Natural killer cell (primary cell): ENCODE measurements at regions not wholly inside any gene's neighbourhood (a gene's known extent, or its start where the extent isn't known, plus 50 kb on each side); places are given as distances from the start of the nearest gene placed in this dataset.

ENCODE experiments used
- ATAC-seq, 3 donors: fragments of 150-1000 bp in 2 of 3; fragments of 200-7000 bp in 1 of 3; cut with Tn5 transposase; 1 replicate in 1 of 3; 2 replicates in 2 of 3; pipeline ENCODE4 v1.10.0; 2021; ENCODE audit warnings: mild to moderate bottlenecking in 2 of 3, moderate library complexity in 2 of 3
- DNase-seq, 2 donors: peaks; one replicate each; pipeline versions ENCODE4 v3.0.0 to v3.0.0-alpha.2; 2013 to 2021; ENCODE audit warnings: mixed read lengths in 1 of 2
- H3K27ac ChIP-seq: one replicate; pipeline ENCODE4 v1.5.1; 2013; ENCODE audit warnings: mild to moderate bottlenecking, low read length
- H3K27me3 ChIP-seq: one replicate; pipeline ENCODE4 v1.6.1; 2013; ENCODE audit warnings: low read length; ENCODE audit not compliant: control insufficient read depth, insufficient read depth
- H3K36me3 ChIP-seq: one replicate; pipeline ENCODE4 v1.6.1; 2013; ENCODE audit warnings: low read length; ENCODE audit not compliant: control insufficient read depth, insufficient read depth
- H3K4me1 ChIP-seq: one replicate; pipeline ENCODE4 v1.6.1; 2013; ENCODE audit warnings: low read length; ENCODE audit not compliant: control insufficient read depth, insufficient read depth
- H3K4me3 ChIP-seq: one replicate; pipeline ENCODE4 v1.5.1; 2013; ENCODE audit warnings: low read length
- H3K9me3 ChIP-seq: one replicate; pipeline ENCODE4 v1.6.1; 2013; ENCODE audit warnings: low read length; ENCODE audit not compliant: control insufficient read depth, insufficient read depth
- H3K27ac Mint-ChIP-seq, 2 donors: one replicate each; pipeline ENCODE4 v1.8.0; 2022; ENCODE audit warnings: mild to moderate bottlenecking in 2 of 2, mixed read lengths in 2 of 2, moderate library complexity in 1 of 2
- H3K27me3 Mint-ChIP-seq, 2 donors: one replicate each; pipeline ENCODE4 v1.8.0; 2022; ENCODE audit warnings: low read depth in 2 of 2, mixed read lengths in 2 of 2
- H3K36me3 Mint-ChIP-seq: one replicate; pipeline ENCODE4 v1.8.0; 2022; ENCODE audit warnings: mixed read lengths
- H3K4me1 Mint-ChIP-seq, 2 donors: one replicate each; pipeline ENCODE4 v1.8.0; 2022; ENCODE audit warnings: mixed read lengths in 2 of 2
- H3K4me3 Mint-ChIP-seq: one replicate; pipeline ENCODE4 v1.8.0; 2022; ENCODE audit warnings: mild to moderate bottlenecking, moderate library complexity, mixed read lengths
- H3K9me3 Mint-ChIP-seq, 2 donors: one replicate each; pipeline ENCODE4 v1.8.0; 2022; ENCODE audit warnings: mixed read lengths in 2 of 2
- WGBS: methylation state at CpG from one replicate; pipeline ENCODE4 v1.1.7; 2013; ENCODE audit warnings: missing lambda C conversion rate; ENCODE audit not compliant: insufficient coverage; 5-methylcytosine and 5-hydroxymethylcytosine counted together
- intact Hi-C: fragments of 100-400 bp; cut with micrococcal nuclease; formaldehyde crosslinking; loops from one replicate; pipeline ENCODE4 v1.14.2; 2022
- TF ChIP-seq, protein P1 (sequence below): fragments of 200-600 bp; IDR thresholded peaks from one replicate; pipeline ENCODE4 v1.8.0; 2022; ENCODE audit warnings: antibody characterized with exemption

DNA sequence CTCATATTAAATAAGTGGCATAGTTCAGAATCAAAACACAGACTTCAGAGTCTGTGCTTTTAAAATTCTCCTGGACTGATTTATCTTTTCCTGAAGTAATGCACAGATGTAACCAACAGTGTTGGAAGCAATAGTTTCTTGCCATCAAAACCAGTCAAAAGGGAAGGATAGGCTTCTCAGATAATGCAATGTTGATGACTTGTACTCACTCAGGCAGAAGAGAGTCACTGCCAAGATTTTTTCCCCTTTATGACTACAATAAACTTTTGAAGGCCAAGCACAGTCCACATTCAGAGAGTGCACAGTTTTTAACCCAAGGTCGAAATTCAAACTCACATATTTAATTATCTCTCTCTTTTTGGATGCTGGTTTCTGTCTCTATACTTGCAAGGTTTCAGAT, 305.0 kb upstream of the SGO1 start:
- Histone ChIP-seq H3K27me3 (no peaks in the 10 kb centered on the region), H3K4me1 (no peaks in the 10 kb centered on the region), H3K36me3 (no peaks in the 10 kb centered on the region), H3K27ac (no peak overlapping the region), H3K4me3 (no peak overlapping the region), H3K9me3 (peaks cover 6% of the 10 kb centered on the region)
- H3K4me3 Mint-ChIP-seq: no peak overlapping the region
- WGBS: 50% methylated on average over 1 of the region's 1 CpG
- no peak for ATAC-seq
- intact Hi-C loops: no loop called here
- peaks cover 11 to 33% of the 10 kb centered on the region in 2 donors for H3K9me3 Mint-ChIP-seq
- no peaks in the 10 kb centered on the region for H3K27me3 Mint-ChIP-seq
- H3K4me1 Mint-ChIP-seq: no peaks in the 10 kb centered on the region
- peaks cover 13% of the 10 kb centered on the region for H3K36me3 Mint-ChIP-seq
- DNase-seq: no peak
- no peak overlapping the region for H3K27ac Mint-ChIP-seq
- TF ChIP-seq, protein P1, sequence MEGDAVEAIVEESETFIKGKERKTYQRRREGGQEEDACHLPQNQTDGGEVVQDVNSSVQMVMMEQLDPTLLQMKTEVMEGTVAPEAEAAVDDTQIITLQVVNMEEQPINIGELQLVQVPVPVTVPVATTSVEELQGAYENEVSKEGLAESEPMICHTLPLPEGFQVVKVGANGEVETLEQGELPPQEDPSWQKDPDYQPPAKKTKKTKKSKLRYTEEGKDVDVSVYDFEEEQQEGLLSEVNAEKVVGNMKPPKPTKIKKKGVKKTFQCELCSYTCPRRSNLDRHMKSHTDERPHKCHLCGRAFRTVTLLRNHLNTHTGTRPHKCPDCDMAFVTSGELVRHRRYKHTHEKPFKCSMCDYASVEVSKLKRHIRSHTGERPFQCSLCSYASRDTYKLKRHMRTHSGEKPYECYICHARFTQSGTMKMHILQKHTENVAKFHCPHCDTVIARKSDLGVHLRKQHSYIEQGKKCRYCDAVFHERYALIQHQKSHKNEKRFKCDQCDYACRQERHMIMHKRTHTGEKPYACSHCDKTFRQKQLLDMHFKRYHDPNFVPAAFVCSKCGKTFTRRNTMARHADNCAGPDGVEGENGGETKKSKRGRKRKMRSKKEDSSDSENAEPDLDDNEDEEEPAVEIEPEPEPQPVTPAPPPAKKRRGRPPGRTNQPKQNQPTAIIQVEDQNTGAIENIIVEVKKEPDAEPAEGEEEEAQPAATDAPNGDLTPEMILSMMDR: no peak

DNA sequence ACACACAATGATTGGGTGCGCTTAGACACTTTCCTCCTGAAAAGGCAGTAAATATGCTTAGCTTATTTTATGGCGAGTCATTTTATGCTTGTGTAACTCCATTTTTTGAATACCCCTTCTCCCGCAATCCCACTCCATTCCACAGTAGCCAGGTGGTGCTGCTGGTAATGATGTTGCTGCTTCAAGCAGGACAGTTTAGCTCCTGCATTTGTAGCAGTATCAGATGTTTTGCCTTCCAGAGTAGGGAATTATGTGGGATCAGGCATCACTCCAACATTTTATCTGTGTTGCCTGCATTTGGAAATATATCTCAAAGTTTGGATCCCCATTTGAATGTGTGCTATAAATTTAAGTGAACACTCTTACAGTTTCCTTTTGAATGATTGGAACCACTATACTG, 302.1 kb upstream of the SGO1 start:
- Histone ChIP-seq H3K27me3 (no peaks in the 10 kb centered on the region), H3K4me3 (no peak overlapping the region), H3K36me3 (no peaks in the 10 kb centered on the region), H3K9me3 (no peaks in the 10 kb centered on the region), H3K4me1 (no peaks in the 10 kb centered on the region), H3K27ac (no peak overlapping the region)
- ATAC-seq: no peak
- 100% methylated on average over 2 of the region's 3 CpGs for WGBS
- H3K27me3 Mint-ChIP-seq: no peaks in the 10 kb centered on the region
- no peak for DNase-seq
- intact Hi-C loops: no loop called here
- H3K9me3 Mint-ChIP-seq: peaks cover 21 to 43% of the 10 kb centered on the region in 2 donors
- no peak overlapping the region for H3K4me3 Mint-ChIP-seq
- no peaks in the 10 kb centered on the region for H3K4me1 Mint-ChIP-seq
- peaks cover 17% of the 10 kb centered on the region for H3K36me3 Mint-ChIP-seq
- TF ChIP-seq, protein P1: no peak
- H3K27ac Mint-ChIP-seq: no peak overlapping the region

DNA sequence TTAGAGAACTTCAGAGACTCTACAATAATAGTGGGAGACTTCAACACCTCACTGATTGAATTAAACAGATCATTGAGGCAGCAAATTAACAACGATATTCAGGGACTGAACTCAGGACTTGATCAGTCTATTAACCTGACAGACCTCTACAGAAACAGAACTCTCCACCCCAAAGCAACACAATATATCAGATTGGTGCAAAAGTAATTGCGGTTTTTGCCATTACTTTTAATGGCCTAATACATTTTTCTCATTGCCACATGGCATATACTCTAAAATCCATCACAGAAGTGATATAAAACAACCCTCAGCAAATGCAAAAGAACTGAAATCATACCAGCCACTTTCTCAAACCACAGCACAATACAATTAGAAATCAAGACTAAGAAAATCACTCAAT, 298.1 kb upstream of the SGO1 start:
- Histone ChIP-seq H3K4me1 (no peaks in the 10 kb centered on the region), H3K27ac (no peak overlapping the region), H3K4me3 (no peak overlapping the region), H3K27me3 (no peaks in the 10 kb centered on the region), H3K9me3 (peaks cover 4% of the 10 kb centered on the region), H3K36me3 (no peaks in the 10 kb centered on the region)
- Mint-ChIP-seq H3K27me3 (no peaks in the 10 kb centered on the region), H3K27ac (no peak overlapping the region), H3K4me1 (no peaks in the 10 kb centered on the region), H3K4me3 (no peak overlapping the region), H3K36me3 (peaks cover 6% of the 10 kb centered on the region), H3K9me3 (peaks cover 29 to 41% of the 10 kb centered on the region in 2 donors)
- 82% methylated on average over 2 of the region's 2 CpGs for WGBS
- intact Hi-C loops: no loop called here
- ATAC-seq (no peak), DNase-seq (no peak)
- TF ChIP-seq, protein P1: no peak

DNA sequence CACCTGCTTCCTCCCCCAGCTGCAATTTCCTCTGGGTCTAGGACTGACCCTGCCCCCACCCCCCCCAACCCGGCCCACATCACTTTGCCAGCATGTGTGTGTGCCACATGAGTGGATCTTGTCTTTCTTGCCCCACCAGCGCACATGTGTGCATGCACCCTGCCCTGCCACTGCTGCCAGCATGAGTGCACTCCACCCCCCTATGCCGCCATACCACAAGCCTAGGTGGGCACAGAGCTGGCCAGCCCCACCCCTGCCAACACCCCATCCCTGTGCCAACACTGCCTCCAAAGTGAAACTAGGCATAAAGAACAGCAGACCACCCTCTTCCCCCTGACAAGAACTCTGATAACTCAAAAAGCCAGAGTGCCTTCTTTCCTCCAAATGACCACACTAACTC, 296.3 kb upstream of the SGO1 start:
- H3K27me3 Mint-ChIP-seq: no peaks in the 10 kb centered on the region
- peaks cover 6% of the 10 kb centered on the region for H3K36me3 Mint-ChIP-seq
- intact Hi-C loops: no loop called here
- TF ChIP-seq, protein P1: no peak
- WGBS: 91% methylated on average over 3 of the region's 3 CpGs
- H3K4me3 ChIP-seq: no peak overlapping the region
- H3K9me3 Mint-ChIP-seq: peaks cover 29 to 44% of the 10 kb centered on the region in 2 donors
- H3K36me3 ChIP-seq: no peaks in the 10 kb centered on the region
- ATAC-seq (no peak), DNase-seq (no peak)
- no peak overlapping the region for H3K4me3 Mint-ChIP-seq
- H3K27me3 ChIP-seq: no peaks in the 10 kb centered on the region
- H3K27ac ChIP-seq: no peak overlapping the region
- peaks cover 4% of the 10 kb centered on the region for H3K9me3 ChIP-seq
- no peaks in the 10 kb centered on the region for H3K4me1 Mint-ChIP-seq
- no peaks in the 10 kb centered on the region for H3K4me1 ChIP-seq
- no peak overlapping the region for H3K27ac Mint-ChIP-seq
